GM23248 (cell line): ENCODE measurements at regions not wholly inside any gene's neighbourhood (a gene's known extent, or its start where the extent isn't known, plus 50 kb on each side); places are given as distances from the start of the nearest gene placed in this dataset.
"Not testable (repeated sequence)": the region's sequence is repeated elsewhere in the genome, so short reads cannot be mapped to it uniquely, and the experiment has no call there.

Experiments
- EZH2 ChIP-seq: fragments of 200-600 bp; sonication (generic); IDR thresholded peaks from 2 replicates; pipeline ENCODE4 v1.6.1; 2018; ENCODE audit warnings: antibody characterized with exemption, mild to moderate bottlenecking; ENCODE audit not compliant: insufficient read depth, poor library complexity, severe bottlenecking
- EZH2phosphoT487 ChIP-seq: fragments of 200-600 bp; sonication (generic); IDR thresholded peaks from 2 replicates; pipeline ENCODE4 v1.6.1; 2018; ENCODE audit warnings: antibody characterized with exemption, moderate library complexity, mild to moderate bottlenecking, low read depth; ENCODE audit not compliant: insufficient read depth

- not testable (repeated sequence) for TF ChIP-seq EZH2phosphoT487, EZH2
These were observed 128.8 kb upstream of the ATF7IP start for GRCh38 chr12:14236641-14237040.
